HUES48 (cell line): ENCODE measurements at regions not wholly inside any gene's neighbourhood (a gene's known extent, or its start where the extent isn't known, plus 50 kb on each side); places are given as distances from the start of the nearest gene placed in this dataset.
"Not testable (repeated sequence)": the region's sequence is repeated elsewhere in the genome, so short reads cannot be mapped to it uniquely, and the experiment has no call there.

ENCODE experiments used
- H3K27ac ChIP-seq: one replicate; pipeline ENCODE4 v1.7.0; 2013; ENCODE audit warnings: low read depth, low read length, inconsistent platforms
- H3K27me3 ChIP-seq: 2 replicates; pipeline ENCODE4 v1.6.1; 2013; ENCODE audit warnings: mild to moderate bottlenecking, low read length; ENCODE audit not compliant: control insufficient read depth, insufficient read depth
- H3K36me3 ChIP-seq: 2 replicates; pipeline ENCODE4 v1.6.1; 2013; ENCODE audit warnings: low read length; ENCODE audit not compliant: control insufficient read depth, insufficient read depth
- H3K4me1 ChIP-seq: 2 replicates; pipeline ENCODE4 v1.6.1; 2013; ENCODE audit warnings: mild to moderate bottlenecking, low read length; ENCODE audit not compliant: control insufficient read depth, insufficient read depth
- H3K4me3 ChIP-seq: 2 replicates; pipeline ENCODE4 v1.5.1; 2013; ENCODE audit warnings: mild to moderate bottlenecking, low read depth, low read length
- H3K9ac ChIP-seq: 2 replicates; pipeline ENCODE4 v1.6.1; 2013; ENCODE audit warnings: mild to moderate bottlenecking, low read depth, low read length, moderate library complexity
- H3K9me3 ChIP-seq: 2 replicates; pipeline ENCODE4 v1.6.1; 2013; ENCODE audit warnings: low read length; ENCODE audit not compliant: control insufficient read depth, insufficient read depth

GRCh38 chr6:61217714-61218113 is 1068.3 kb downstream of the KHDRBS2 start:
- H3K36me3 ChIP-seq, result no peaks in the 10 kb centered on the region
- no peak overlapping the region for H3K9ac ChIP-seq
- no peaks in the 10 kb centered on the region for H3K27me3 ChIP-seq
- peaks cover 59% of the 10 kb centered on the region for H3K9me3 ChIP-seq
- H3K4me3 ChIP-seq, result no peak overlapping the region
- no peaks in the 10 kb centered on the region for H3K4me1 ChIP-seq
- no peak overlapping the region for H3K27ac ChIP-seq

DNA sequence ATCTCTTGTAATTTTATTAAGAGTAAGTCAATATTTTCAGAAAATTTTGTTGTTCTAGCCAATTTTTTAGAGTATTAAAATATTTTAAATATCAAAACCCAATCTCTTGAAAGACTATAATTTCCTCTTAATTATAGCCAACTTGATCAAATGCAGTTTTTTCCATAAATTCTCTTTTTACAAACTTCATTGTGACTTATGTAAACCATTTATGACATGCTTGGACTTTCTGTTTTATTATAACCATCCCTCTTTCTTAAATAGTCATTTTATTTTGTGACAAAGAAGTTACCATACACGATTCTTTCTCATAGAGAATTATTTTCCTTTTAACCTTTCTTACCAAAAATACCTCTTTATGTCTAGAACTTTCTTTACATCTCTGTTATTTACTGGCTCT is 1075.5 kb downstream of the KHDRBS2 start:
- Histone ChIP-seq H3K36me3 (no peaks in the 10 kb centered on the region), H3K9ac (no peak overlapping the region), H3K27me3 (no peaks in the 10 kb centered on the region), H3K9me3 (peaks cover 78% of the 10 kb centered on the region), H3K27ac (no peak overlapping the region), H3K4me1 (no peaks in the 10 kb centered on the region), H3K4me3 (no peak overlapping the region)

GRCh38 chr6:61203966-61204496 is 1082.0 kb downstream of the KHDRBS2 start:
- Histone ChIP-seq H3K36me3 (no peaks in the 10 kb centered on the region), H3K9ac (no peak overlapping the region), H3K9me3 (peaks cover 50% of the 10 kb centered on the region), H3K4me3 (no peak overlapping the region), H3K27ac (no peak overlapping the region), H3K27me3 (no peaks in the 10 kb centered on the region), H3K4me1 (no peaks in the 10 kb centered on the region)

DNA sequence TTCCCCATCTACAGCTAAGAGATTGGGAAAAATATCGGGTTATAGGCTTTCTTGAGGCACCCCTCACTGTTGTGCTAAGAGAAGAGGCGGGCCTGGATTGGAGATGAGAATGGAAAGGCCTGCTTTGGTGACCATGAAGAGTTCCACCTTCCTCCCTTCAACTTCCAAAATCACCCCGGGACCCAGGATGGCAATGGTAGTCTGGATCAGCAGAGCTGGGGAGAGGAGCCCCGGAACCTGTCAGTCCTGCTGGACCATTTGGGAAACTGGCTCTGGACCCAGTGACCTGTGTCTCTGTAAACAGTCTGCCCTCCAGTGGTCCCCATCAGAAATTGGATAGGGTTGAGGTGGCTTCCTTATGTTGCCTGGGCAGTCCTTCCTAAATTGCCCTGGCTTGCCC is 1085.6 kb downstream of the KHDRBS2 start:
- H3K4me3 ChIP-seq, result no peak overlapping the region
- H3K27ac ChIP-seq, result no peak overlapping the region
- H3K4me1 ChIP-seq, result no peaks in the 10 kb centered on the region
- no peaks in the 10 kb centered on the region for H3K27me3 ChIP-seq
- H3K9me3 ChIP-seq, result peaks cover 35% of the 10 kb centered on the region
- H3K36me3 ChIP-seq, result no peaks in the 10 kb centered on the region
- no peak overlapping the region for H3K9ac ChIP-seq

DNA sequence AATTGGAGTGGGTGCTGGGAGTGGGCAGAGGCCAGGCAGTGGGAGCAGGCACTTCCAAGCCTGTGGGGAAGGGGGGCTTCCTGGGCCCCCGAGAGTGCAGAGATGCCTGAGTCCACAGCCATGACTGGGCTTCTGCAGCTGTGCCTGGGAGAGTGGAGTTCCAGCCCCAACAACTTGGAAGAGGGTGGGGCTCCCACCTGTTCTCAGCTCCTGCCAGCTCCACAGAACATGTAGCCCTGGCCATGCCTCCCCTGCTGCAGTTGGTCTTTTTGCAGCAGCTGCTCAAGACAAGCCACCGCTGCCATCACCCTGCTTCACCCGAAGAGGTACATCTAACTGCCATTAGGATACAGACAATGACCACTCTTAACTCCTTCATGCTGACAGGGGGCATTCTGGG is 1092.3 kb downstream of the KHDRBS2 start:
- Histone ChIP-seq H3K27ac (no peak overlapping the region), H3K27me3 (no peaks in the 10 kb centered on the region), H3K36me3 (no peaks in the 10 kb centered on the region), H3K9ac (no peak overlapping the region), H3K9me3 (peaks cover 11% of the 10 kb centered on the region; the same call in 1 of the 2 replicates), H3K4me3 (no peak overlapping the region), H3K4me1 (no peaks in the 10 kb centered on the region; the same call in 1 of the 2 replicates)

DNA sequence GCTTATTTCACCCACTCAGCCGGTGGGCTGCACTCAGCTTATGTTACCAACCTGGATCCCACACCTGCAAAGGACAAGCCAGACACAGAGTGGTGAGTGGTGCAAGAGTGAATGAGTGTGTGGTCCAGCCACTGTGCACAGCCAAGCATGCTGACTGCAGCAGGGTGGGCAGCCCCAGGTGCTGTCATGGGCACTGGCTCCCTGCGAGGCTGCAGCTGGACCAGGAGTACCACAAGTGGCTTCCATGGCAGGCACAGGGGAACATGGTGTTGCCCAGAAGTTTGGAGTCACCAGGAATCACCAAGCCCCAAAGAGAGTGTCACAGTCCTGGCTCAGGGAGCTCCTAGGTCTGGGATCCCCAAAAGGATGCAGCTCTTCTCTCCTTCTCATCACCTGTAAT is 1093.4 kb downstream of the KHDRBS2 start:
- Histone ChIP-seq H3K4me3 (no peak overlapping the region), H3K27me3 (no peaks in the 10 kb centered on the region), H3K27ac (no peak overlapping the region), H3K9me3 (peaks cover 11% of the 10 kb centered on the region; the same call in 1 of the 2 replicates), H3K4me1 (no peaks in the 10 kb centered on the region; the same call in 1 of the 2 replicates), H3K9ac (no peak overlapping the region), H3K36me3 (no peaks in the 10 kb centered on the region)

GRCh38 chr6:61168878-61169277 is 1117.1 kb downstream of the KHDRBS2 start:
- Histone ChIP-seq H3K9me3 (no peaks in the 10 kb centered on the region), H3K27me3 (no peaks in the 10 kb centered on the region), H3K9ac (no peak overlapping the region), H3K4me1 (no peaks in the 10 kb centered on the region), H3K27ac (no peak overlapping the region), H3K36me3 (no peaks in the 10 kb centered on the region), H3K4me3 (no peak overlapping the region)

- not testable (repeated sequence) for H3K27me3 ChIP-seq, H3K27ac ChIP-seq, H3K4me3 ChIP-seq, H3K9me3 ChIP-seq, H3K9ac ChIP-seq, H3K4me1 ChIP-seq, H3K36me3 ChIP-seq
Measured at GRCh38 chr6:61149039-61149438, 1137.0 kb downstream of the KHDRBS2 start.

DNA sequence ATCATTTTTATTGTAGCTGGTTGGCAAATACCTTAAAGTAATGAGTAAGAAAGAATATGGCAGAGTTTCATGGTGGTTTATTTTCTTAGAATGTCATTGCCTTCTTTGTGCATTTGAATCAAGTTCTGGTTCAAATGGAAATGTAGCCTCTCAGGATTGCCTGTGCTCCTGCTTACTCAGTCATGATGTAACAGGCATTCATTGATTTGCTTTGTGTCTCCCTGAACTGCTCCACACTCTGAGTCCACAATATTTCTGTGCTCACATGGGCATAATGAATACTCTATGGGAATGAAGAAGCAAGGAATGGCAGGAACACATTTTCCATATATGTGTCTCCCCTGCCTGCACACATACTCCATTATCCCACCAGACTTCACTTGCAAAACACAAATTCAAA is 1143.8 kb downstream of the KHDRBS2 start:
- H3K9ac ChIP-seq, H3K27me3 ChIP-seq, H3K4me3 ChIP-seq, H3K36me3 ChIP-seq, H3K4me1 ChIP-seq, H3K9me3 ChIP-seq, H3K27ac ChIP-seq: not testable (repeated sequence)

- no peak overlapping the region for H3K9ac ChIP-seq
Measured at GRCh38 chr6:61134028-61134427, 1152.0 kb downstream of the KHDRBS2 start.

GRCh38 chr6:61114185-61114584 is 1171.8 kb downstream of the KHDRBS2 start:
- not testable (repeated sequence) for H3K4me1 ChIP-seq, H3K9ac ChIP-seq, H3K4me3 ChIP-seq, H3K27ac ChIP-seq, H3K27me3 ChIP-seq, H3K36me3 ChIP-seq, H3K9me3 ChIP-seq

More at GRCh38 chr6:61134028-61134427, 1152.0 kb downstream of the KHDRBS2 start:
- Histone ChIP-seq H3K9me3 (peaks cover 3% of the 10 kb centered on the region; the same call in 1 of the 2 replicates), H3K27ac (no peak overlapping the region), H3K4me3 (no peak overlapping the region), H3K36me3 (no peaks in the 10 kb centered on the region), H3K27me3 (no peaks in the 10 kb centered on the region), H3K4me1 (no peaks in the 10 kb centered on the region)

DNA sequence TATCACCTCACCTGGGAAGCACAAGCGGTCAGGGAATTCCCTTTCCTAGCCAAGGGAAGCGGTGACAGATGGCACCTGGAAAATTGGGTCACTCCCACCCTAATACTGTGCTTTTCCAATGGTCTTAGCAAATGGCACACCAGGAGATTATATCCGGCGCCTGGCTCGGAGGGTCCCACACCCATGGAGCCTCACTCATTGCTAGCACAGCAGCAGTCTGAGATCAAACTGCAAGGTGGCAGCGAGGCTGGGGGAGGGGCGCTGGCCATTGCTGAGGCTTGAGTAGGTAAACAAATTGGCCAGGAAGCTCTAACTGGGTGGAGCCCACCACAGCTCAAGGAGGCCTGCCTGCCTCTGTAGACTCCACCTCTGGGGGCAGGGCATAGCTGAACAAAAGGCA is 1178.1 kb downstream of the KHDRBS2 start:
- not testable (repeated sequence) for H3K27me3 ChIP-seq, H3K27ac ChIP-seq, H3K9me3 ChIP-seq, H3K4me3 ChIP-seq, H3K4me1 ChIP-seq, H3K36me3 ChIP-seq, H3K9ac ChIP-seq
